H1 (cell line): ENCODE measurements at regions not wholly inside any gene's neighbourhood (a gene's known extent, or its start where the extent isn't known, plus 50 kb on each side); places are given as distances from the start of the nearest gene placed in this dataset.

Source experiments
- EZH2 ChIP-seq: fragments of 200-600 bp; sonication (generic); IDR thresholded peaks from 2 replicates; pipeline ENCODE4 v1.7.1; 2012; ENCODE audit warnings: low read depth, mild to moderate bottlenecking, moderate library complexity, low read length, inconsistent platforms; ENCODE audit not compliant: severe bottlenecking
- PHF8 ChIP-seq: fragments of 200-600 bp; sonication (generic); conservative IDR thresholded peaks from 2 replicates; pipeline ENCODE4 v1.7.1; 2012; ENCODE audit warnings: low read depth, mild to moderate bottlenecking, inconsistent platforms, low read length, moderate library complexity
- POLR2AphosphoS5 ChIP-seq: IDR thresholded peaks from 2 replicates; pipeline ENCODE4 v1.6.1; 2011; ENCODE audit warnings: low read depth, low read length
- RAD21 ChIP-seq, 2 experiments: IDR thresholded peaks in 1 of 2; conservative IDR thresholded peaks in 1 of 2; 2 replicates each; pipeline ENCODE4 v1.6.1; 2011; ENCODE audit warnings: low read depth in 2 of 2, low read length in 2 of 2, improper control_type of control experiment in 1 of 2, inconsistent platforms in 1 of 2, mild to moderate bottlenecking in 1 of 2, moderate library complexity in 1 of 2
- SIN3A ChIP-seq, 2 experiments: IDR thresholded peaks in 1 of 2; conservative IDR thresholded peaks in 1 of 2; 2 replicates each; pipeline ENCODE4 v1.6.1; 2011 to 2012; ENCODE audit warnings: low read length in 2 of 2, improper control_type of control experiment in 1 of 2, low read depth in 1 of 2, mild to moderate bottlenecking in 1 of 2

DNA sequence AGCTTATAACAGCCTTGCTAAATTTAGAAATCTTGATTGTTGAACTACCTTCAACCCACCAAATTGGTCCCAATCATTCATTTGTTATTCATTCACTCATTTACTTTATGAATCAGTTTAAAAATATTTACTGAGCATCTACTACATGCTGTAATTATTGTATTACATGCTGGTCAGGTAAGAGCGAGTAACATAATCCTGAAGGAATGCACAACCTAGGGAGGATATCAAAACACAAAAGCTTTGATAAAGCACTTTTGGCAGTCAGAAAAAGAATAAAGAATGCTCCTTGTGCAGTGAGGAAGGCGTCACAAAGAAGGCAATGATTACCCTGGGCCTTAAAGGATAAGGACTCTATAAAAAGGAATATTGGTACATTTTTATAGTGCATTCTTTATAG, 518.9 kb upstream of the NR5A2 start (continued):
- no peak for TF ChIP-seq EZH2
- TF ChIP-seq RAD21 (IDR thresholded peaks at IDR 0.05 in 1 of 2, conservative IDR thresholded peaks at IDR 0.05 in 1 of 2; ENCODE audit: low read depth in 2 of 2, low read length in 2 of 2) = no peak
- TF ChIP-seq SIN3A (conservative IDR thresholded peaks at IDR 0.05 in 1 of 2, IDR thresholded peaks at IDR 0.05 in 1 of 2; ENCODE audit: low read depth in 1 of 2, low read length in 2 of 2) = no peak
- no peak for TF ChIP-seq POLR2AphosphoS5
- TF ChIP-seq PHF8 = no peak
